K562 (cell line): ENCODE measurements at regions not wholly inside any gene's neighbourhood (a gene's known extent, or its start where the extent isn't known, plus 50 kb on each side); places are given as distances from the start of the nearest gene placed in this dataset.

Source experiments
- ATAC-seq: fragments of 200-7000 bp; cut with Tn5 transposase; 3 replicates; pipeline ENCODE4 v1.9.1; 2020; ENCODE audit warnings: moderate library complexity
- BruUV-seq: library from RNA; stranded (reverse); fragments of 400-500 nt; replicated peaks from 2 replicates; lab custom pipeline; 2021; lab: Mats Ljungman, UMichigan
- CTCF ChIA-PET: fragments of 300-600 bp; formaldehyde crosslinking; extraction: SDS; loops from one replicate; lab custom pipeline; 2021; ENCODE audit warnings: low intra/inter-chr PET ratio; lab: Yijun Ruan, JAX
- POLR2A ChIA-PET: fragments of 300-600, 350-650 bp; sonication (Branson Sonifier 250); formaldehyde crosslinking; extraction: SDS; loops from one replicate; lab custom pipeline; 2021; ENCODE audit warnings: antibody characterized with exemption, inconsistent platforms; lab: Yijun Ruan, JAX
- DNase-seq, 4 experiments: peaks; one replicate each; pipeline versions ENCODE4 v3.0.0 to v3.0.0-alpha.2; 2011 to 2018; ENCODE audit warnings: low spot score in 3 of 4, mixed read lengths in 3 of 4; ENCODE audit errors: extremely low read depth in 1 of 4
- FAIRE-seq: peaks from 2 replicates; lab custom pipeline; 2011; peaks lifted over from hg19 to GRCh38; lab: Jason Lieb, UNC
- H2AFZ ChIP-seq: 2 replicates; pipeline ENCODE4 v1.6.0; 2011; ENCODE audit warnings: low read depth, low read length, control low read depth, inconsistent platforms
- H3K27ac ChIP-seq: fragments of 200-600 bp; 3 replicates; pipeline ENCODE4 v1.8.0; 2011; ENCODE audit warnings: low read depth, mild to moderate bottlenecking, control low read depth, inconsistent platforms, low read length, moderate library complexity, mixed read lengths; ENCODE audit errors: extremely low read depth
- H3K27me3 ChIP-seq, 2 experiments: fragments of 300-600 bp in 1 of 2; 2 replicates in 1 of 2; 3 replicates in 1 of 2; pipeline versions ENCODE4 v1.6.0 to v1.8.0; 2011; ENCODE audit warnings: inconsistent platforms in 2 of 2, low read length in 2 of 2, mild to moderate bottlenecking in 1 of 2, mixed read lengths in 1 of 2, moderate library complexity in 1 of 2; ENCODE audit not compliant: control insufficient read depth in 2 of 2, insufficient read depth in 2 of 2
- H3K36me3 ChIP-seq: fragments of 300-600 bp; 3 replicates; pipeline ENCODE4 v1.8.0; 2011; ENCODE audit warnings: mild to moderate bottlenecking, low read length, inconsistent platforms; ENCODE audit not compliant: control insufficient read depth, insufficient read depth
- H3K4me1 ChIP-seq, 2 experiments: fragments of 200-600 bp in 1 of 2; replicated peaks in 1 of 2; 2 replicates in 1 of 2; 3 replicates in 1 of 2; pipeline versions ENCODE4 v1.5.1 to v1.8.0; 2011; ENCODE audit warnings: inconsistent platforms in 2 of 2, low read length in 2 of 2, mild to moderate bottlenecking in 1 of 2, mixed read lengths in 1 of 2, moderate library complexity in 1 of 2; ENCODE audit not compliant: control insufficient read depth in 2 of 2, insufficient read depth in 2 of 2
- H3K4me2 ChIP-seq: 2 replicates; pipeline ENCODE4 v1.6.1; 2011; ENCODE audit warnings: low read length, control low read depth, inconsistent platforms, mixed read lengths; ENCODE audit not compliant: insufficient read depth
- H3K4me3 ChIP-seq: fragments of 200-600 bp; sonication (generic), shearing (Covaris generic); 2 replicates; pipeline ENCODE4 v1.5.1; 2016; ENCODE audit warnings: control low read depth, inconsistent platforms
- H3K79me2 ChIP-seq: fragments of 200-600 bp; 3 replicates; pipeline ENCODE4 v1.8.0; 2011; ENCODE audit warnings: low read length, inconsistent platforms; ENCODE audit not compliant: control insufficient read depth, insufficient read depth
- H3K9ac ChIP-seq, 2 experiments: 2 replicates each; pipeline versions ENCODE4 v1.6.0 to v1.6.1; 2011; ENCODE audit warnings: low read depth in 2 of 2, low read length in 2 of 2, control low read depth in 1 of 2, inconsistent platforms in 1 of 2, mild to moderate bottlenecking in 1 of 2, mixed read lengths in 1 of 2; ENCODE audit not compliant: insufficient read depth in 1 of 2
- H3K9me1 ChIP-seq: one replicate; pipeline ENCODE4 v1.6.0; 2011; ENCODE audit warnings: inconsistent platforms, mild to moderate bottlenecking, low read length, moderate library complexity; ENCODE audit not compliant: control insufficient read depth, insufficient read depth
- H3K9me3 ChIP-seq: replicated peaks from 2 replicates; pipeline ENCODE4 v1.5.1; 2011; ENCODE audit warnings: low read depth, low read length, inconsistent platforms; ENCODE audit not compliant: control insufficient read depth, insufficient read depth
- H4K20me1 ChIP-seq: replicated peaks from 2 replicates; pipeline ENCODE4 v1.6.1; 2011; ENCODE audit warnings: low read length, inconsistent platforms, mixed read lengths; ENCODE audit not compliant: control insufficient read depth, insufficient read depth
- GABPA ChIP-seq: fragments of 200-800 bp; sonication (Bioruptor generic); conservative IDR thresholded peaks from 2 replicates; pipeline ENCODE4 v1.6.1; 2016; ENCODE audit warnings: low read depth, missing genetic modification characterization, missing compliant biosample characterization
- MEF2A ChIP-seq: IDR thresholded peaks from 2 replicates; pipeline ENCODE4 v1.6.1; 2011; ENCODE audit warnings: low read depth, mild to moderate bottlenecking, low read length, moderate library complexity; ENCODE audit not compliant: control insufficient read depth
- MEIS2 ChIP-seq: fragments of 450-650 bp; IDR thresholded peaks from 2 replicates; pipeline ENCODE4 v1.6.1; 2014; ENCODE audit warnings: mild to moderate bottlenecking; ENCODE audit not compliant: partially characterized antibody
- WHSC1 ChIP-seq: IDR thresholded peaks from one replicate; pipeline ENCODE4 v1.6.1; 2012; ENCODE audit warnings: low read length, control low read depth, inconsistent platforms
- WGBS: fragments of 100-300 bp; shearing (Covaris generic); methylation state at CpG from one replicate; pipeline ENCODE4 v1.1.6; 2016; ENCODE audit warnings: low coverage, mixed read lengths; ENCODE audit not compliant: insufficient coverage; ENCODE audit errors: missing lambda C conversion rate; 5-methylcytosine and 5-hydroxymethylcytosine counted together
- in situ Hi-C: fragments of 300-500 bp; cut with MboI; formaldehyde crosslinking; loops from 4 replicates; pipeline ENCODE4 v1.15.0; 2018; ENCODE audit warnings: inconsistent platforms, mixed read lengths
- intact Hi-C: fragments of 100-400 bp; cut with micrococcal nuclease; formaldehyde crosslinking; loops from 2 replicates; pipeline ENCODE4 v1.14.2; 2022
- TF ChIP-seq, protein P1 (sequence below), 2 experiments: IDR thresholded peaks in 1 of 2; conservative IDR thresholded peaks in 1 of 2; 2 replicates each; pipeline ENCODE4 v1.6.1; 2016; ENCODE audit warnings: low read depth in 2 of 2, mild to moderate bottlenecking in 1 of 2, missing compliant biosample characterization in 1 of 2, missing genetic modification characterization in 1 of 2, moderate library complexity in 1 of 2
- TF ChIP-seq, protein P2 (sequence below), 2 experiments: fragments of 200-800 bp in 1 of 2; sonication (Bioruptor generic) in 1 of 2; sonication (generic) in 1 of 2; formaldehyde crosslinking in 1 of 2; IDR thresholded peaks in 1 of 2; conservative IDR thresholded peaks in 1 of 2; 2 replicates each; pipeline versions ENCODE4 v1.5.0 to v1.6.1; 2016 to 2020; ENCODE audit warnings: missing compliant biosample characterization in 1 of 2, missing genetic modification characterization in 1 of 2, missing genetic modification reagents in 1 of 2

- Histone ChIP-seq H3K9ac (no peak overlapping the region), H3K9me1 (no peaks in the 10 kb centered on the region), H3K9me3 (no peaks in the 10 kb centered on the region), H3K36me3 (no peaks in the 10 kb centered on the region), H3K27me3 (no peaks in the 10 kb centered on the region), H3K4me3 (no peak overlapping the region), H4K20me1 (no peaks in the 10 kb centered on the region), H3K27ac (no peak overlapping the region), H3K4me2 (no peak overlapping the region), H3K4me1 (no peaks in the 10 kb centered on the region; a peak in 1 of 5 replicates), H2AFZ (no peak overlapping the region), H3K79me2 (no peaks in the 10 kb centered on the region)
- TF ChIP-seq WHSC1 (no peak), MEIS2 (peak; percentile 8), MEF2A (no peak), GABPA (tag) (peak; percentile 25; the same call in 1 of the 2 replicates)
- TF ChIP-seq, protein P1, sequence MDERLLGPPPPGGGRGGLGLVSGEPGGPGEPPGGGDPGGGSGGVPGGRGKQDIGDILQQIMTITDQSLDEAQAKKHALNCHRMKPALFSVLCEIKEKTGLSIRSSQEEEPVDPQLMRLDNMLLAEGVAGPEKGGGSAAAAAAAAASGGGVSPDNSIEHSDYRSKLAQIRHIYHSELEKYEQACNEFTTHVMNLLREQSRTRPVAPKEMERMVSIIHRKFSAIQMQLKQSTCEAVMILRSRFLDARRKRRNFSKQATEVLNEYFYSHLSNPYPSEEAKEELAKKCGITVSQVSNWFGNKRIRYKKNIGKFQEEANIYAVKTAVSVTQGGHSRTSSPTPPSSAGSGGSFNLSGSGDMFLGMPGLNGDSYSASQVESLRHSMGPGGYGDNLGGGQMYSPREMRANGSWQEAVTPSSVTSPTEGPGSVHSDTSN (CRISPR knock-in tag; IDR thresholded peaks at IDR 0.05; ENCODE audit: low read depth) = no peak
- TF ChIP-seq, protein P1 (tag; conservative IDR thresholded peaks at IDR 0.05; ENCODE audit: low read depth) = peak; percentile 66
- TF ChIP-seq, protein P2, sequence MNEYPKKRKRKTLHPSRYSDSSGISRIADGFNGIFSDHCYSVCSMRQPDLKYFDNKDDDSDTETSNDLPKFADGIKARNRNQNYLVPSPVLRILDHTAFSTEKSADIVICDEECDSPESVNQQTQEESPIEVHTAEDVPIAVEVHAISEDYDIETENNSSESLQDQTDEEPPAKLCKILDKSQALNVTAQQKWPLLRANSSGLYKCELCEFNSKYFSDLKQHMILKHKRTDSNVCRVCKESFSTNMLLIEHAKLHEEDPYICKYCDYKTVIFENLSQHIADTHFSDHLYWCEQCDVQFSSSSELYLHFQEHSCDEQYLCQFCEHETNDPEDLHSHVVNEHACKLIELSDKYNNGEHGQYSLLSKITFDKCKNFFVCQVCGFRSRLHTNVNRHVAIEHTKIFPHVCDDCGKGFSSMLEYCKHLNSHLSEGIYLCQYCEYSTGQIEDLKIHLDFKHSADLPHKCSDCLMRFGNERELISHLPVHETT (CRISPR knock-in tag; conservative IDR thresholded peaks at IDR 0.05 in 1 of 2, IDR thresholded peaks at IDR 0.05 in 1 of 2) = peak in 1 of 2 experiments; percentile 35; a peak in 1 of 4 replicates
- WGBS = 5% methylated on average over 2 of the region's 2 CpGs
- DNase-seq = peak in 1 of 4 experiments; percentile 13
- ChIA-PET POLR2A (no interaction called here), CTCF (no interaction called here)
- BruUV-seq = no TSS peak
- in situ Hi-C loops (no loop called here), intact Hi-C loops (no loop called here)
- ATAC-seq = no peak
- FAIRE-seq = no peak
Observed at GRCh38 chr18:55047546-55047945, 88.3 kb upstream of the CCDC68 start.
